GM23338 (cell line): ENCODE measurements at regions not wholly inside any gene's neighbourhood (a gene's known extent, or its start where the extent isn't known, plus 50 kb on each side); places are given as distances from the start of the nearest gene placed in this dataset.

Source experiments
- ATAC-seq: fragments of 200-7000 bp; cut with Tn5 transposase; 3 replicates; pipeline ENCODE4 v1.9.1; 2020
- DNase-seq: peaks from one replicate; pipeline ENCODE4 v3.0.0-alpha.2; 2015; ENCODE audit warnings: low spot score
- H2AFZ ChIP-seq: fragments of 200-600 bp; sonication (generic); 2 replicates; pipeline ENCODE4 v1.8.0; 2016; ENCODE audit warnings: antibody characterized with exemption, mild to moderate bottlenecking, moderate library complexity
- H3F3A ChIP-seq: fragments of 200-600 bp; sonication (generic); replicated peaks from 2 replicates; pipeline ENCODE4 v1.8.0; 2017; ENCODE audit warnings: antibody characterized with exemption, mixed run types, low read depth
- H3K27ac ChIP-seq: fragments of 200-600 bp; sonication (generic); 2 replicates; pipeline ENCODE4 v1.6.1; 2016; ENCODE audit warnings: low read depth
- H3K27me3 ChIP-seq: fragments of 200-600 bp; sonication (generic); 2 replicates; pipeline ENCODE4 v1.8.0; 2016; ENCODE audit warnings: mild to moderate bottlenecking, mixed run types, moderate library complexity; ENCODE audit not compliant: insufficient read depth
- H3K36me3 ChIP-seq: fragments of 200-600 bp; sonication (generic); 2 replicates; pipeline ENCODE4 v1.8.0; 2016; ENCODE audit warnings: mild to moderate bottlenecking; ENCODE audit not compliant: insufficient read depth
- H3K4me1 ChIP-seq: fragments of 200-600 bp; sonication (generic); 2 replicates; pipeline ENCODE4 v1.8.0; 2016; ENCODE audit warnings: mild to moderate bottlenecking, moderate library complexity; ENCODE audit not compliant: insufficient read depth
- H3K4me2 ChIP-seq: fragments of 200-600 bp; sonication (generic); 2 replicates; pipeline ENCODE4 v1.7.1; 2017; ENCODE audit warnings: mixed run types
- H3K4me3 ChIP-seq: fragments of 200-600 bp; sonication (generic); 2 replicates; pipeline ENCODE4 v1.6.1; 2016; ENCODE audit warnings: mixed run types
- H3K79me2 ChIP-seq: fragments of 200-600 bp; sonication (generic); replicated peaks from 2 replicates; pipeline ENCODE4 v1.8.0; 2017; ENCODE audit warnings: mild to moderate bottlenecking; ENCODE audit not compliant: insufficient read depth
- H3K9me2 ChIP-seq: fragments of 200-600 bp; sonication (generic); 2 replicates; pipeline ENCODE4 v1.8.0; 2017; ENCODE audit not compliant: insufficient read depth
- H4K20me1 ChIP-seq: fragments of 200-600 bp; sonication (generic); replicated peaks from 2 replicates; pipeline ENCODE4 v1.8.0; 2017; ENCODE audit warnings: mild to moderate bottlenecking; ENCODE audit not compliant: insufficient read depth
- H3K27ac Mint-ChIP-seq: 2 replicates; pipeline ENCODE4 v1.8.0; 2020; ENCODE audit warnings: inconsistent platforms, mild to moderate bottlenecking, moderate library complexity, mixed read lengths
- H3K27me3 Mint-ChIP-seq: 3 replicates; pipeline ENCODE4 v1.8.0; 2022; ENCODE audit warnings: low read depth, mild to moderate bottlenecking, moderate library complexity, mixed read lengths, inconsistent platforms; ENCODE audit not compliant: insufficient read depth, poor library complexity
- H3K36me3 Mint-ChIP-seq: 3 replicates; pipeline ENCODE4 v1.8.0; 2021; ENCODE audit warnings: low read depth, mild to moderate bottlenecking, inconsistent platforms, moderate library complexity, mixed read lengths
- H3K4me1 Mint-ChIP-seq: 3 replicates; pipeline ENCODE4 v1.8.0; 2020; ENCODE audit warnings: mild to moderate bottlenecking, inconsistent platforms, mixed read lengths
- H3K4me3 Mint-ChIP-seq: 3 replicates; pipeline ENCODE4 v1.8.0; 2021; ENCODE audit warnings: moderate library complexity, mild to moderate bottlenecking, inconsistent platforms, mixed read lengths
- H3K9me3 Mint-ChIP-seq: 3 replicates; pipeline ENCODE4 v1.8.0; 2020; ENCODE audit warnings: moderate library complexity, mild to moderate bottlenecking, inconsistent platforms, mixed read lengths
- CTCF ChIP-seq, 2 experiments: fragments of 200-600 bp in 1 of 2; sonication (generic) in 1 of 2; conservative IDR thresholded peaks; 2 replicates each; pipeline versions ENCODE4 v1.5.1 to v1.6.1; 2016 to 2017; ENCODE audit warnings: antibody characterized with exemption in 2 of 2, low read depth in 2 of 2, mild to moderate bottlenecking in 2 of 2, moderate library complexity in 1 of 2
- EZH2 ChIP-seq: fragments of 200-600 bp; sonication (generic); IDR thresholded peaks from one replicate; pipeline ENCODE4 v1.8.0; 2017; ENCODE audit warnings: antibody characterized with exemption, mild to moderate bottlenecking, low read depth; ENCODE audit not compliant: unreplicated experiment
- EZH2phosphoT487 ChIP-seq: fragments of 200-600 bp; sonication (generic); IDR thresholded peaks from one replicate; pipeline ENCODE4 v1.8.1; 2018; ENCODE audit warnings: antibody characterized with exemption; ENCODE audit not compliant: unreplicated experiment
- POLR2AphosphoS5 ChIP-seq: IDR thresholded peaks from 2 replicates; pipeline ENCODE4 v1.6.1; 2016; ENCODE audit warnings: antibody characterized with exemption, low read depth
- STAT1 ChIP-seq: IDR thresholded peaks from one replicate; pipeline ENCODE4 v1.6.1; 2016; ENCODE audit warnings: antibody characterized with exemption; ENCODE audit not compliant: unreplicated experiment
- ZNF331 ChIP-seq: fragments of 250-450 bp; sonication (Bioruptor Pico); IDR thresholded peaks from 2 replicates; pipeline ENCODE4 v1.5.0; 2020; ENCODE audit warnings: low read depth, mild to moderate bottlenecking, moderate library complexity

- DNase-seq (no peak), ATAC-seq (no peak)
- no peaks in the 10 kb centered on the region for H3K36me3 ChIP-seq
- peaks cover 13% of the 10 kb centered on the region; the same call in 1 of the 2 replicates for H3K9me2 ChIP-seq
- H3K4me3 Mint-ChIP-seq = no peak overlapping the region
- H3K4me3 ChIP-seq = no peak overlapping the region
- H3K4me2 ChIP-seq = no peak overlapping the region
- H3K4me1 ChIP-seq = no peaks in the 10 kb centered on the region
- no peaks in the 10 kb centered on the region for H3K79me2 ChIP-seq
- no peaks in the 10 kb centered on the region for H3K27me3 Mint-ChIP-seq
- H3K4me1 Mint-ChIP-seq = no peaks in the 10 kb centered on the region
- no peaks in the 10 kb centered on the region for H3K27me3 ChIP-seq
- no peak overlapping the region for H3K27ac ChIP-seq
- TF ChIP-seq POLR2AphosphoS5 = no peak
- TF ChIP-seq ZNF331 (CRISPR knock-in tag) = no peak
- no peak for TF ChIP-seq EZH2phosphoT487
- no peak for TF ChIP-seq CTCF (conservative IDR thresholded peaks at IDR 0.05; ENCODE audit: low read depth in 2 of 2)
- no peak for TF ChIP-seq STAT1
- TF ChIP-seq EZH2 = no peak
- H2AFZ ChIP-seq = peak overlapping the region; percentile 43; the same call in 1 of the 2 replicates
- no peak overlapping the region for H3K27ac Mint-ChIP-seq
- no peaks in the 10 kb centered on the region for H3K9me3 Mint-ChIP-seq
- H4K20me1 ChIP-seq = no peaks in the 10 kb centered on the region
- H3K36me3 Mint-ChIP-seq = no peaks in the 10 kb centered on the region
- no peaks in the 10 kb centered on the region for H3F3A ChIP-seq
These were observed 189.5 kb downstream of the IBTK start for GRCh38 chr6:82057846-82058554.

- H3K27ac Mint-ChIP-seq = no peak overlapping the region
- no peaks in the 10 kb centered on the region for H3K4me1 ChIP-seq
- H3K9me2 ChIP-seq = peaks cover 12% of the 10 kb centered on the region; the same call in 1 of the 2 replicates
- H3K36me3 Mint-ChIP-seq = no peaks in the 10 kb centered on the region
- H2AFZ ChIP-seq = no peak overlapping the region
- DNase-seq (no peak), ATAC-seq (no peak)
- no peaks in the 10 kb centered on the region for H3K27me3 ChIP-seq
- H3K79me2 ChIP-seq = no peaks in the 10 kb centered on the region
- H3K36me3 ChIP-seq = no peaks in the 10 kb centered on the region
- no peaks in the 10 kb centered on the region for H3F3A ChIP-seq
- H3K4me3 Mint-ChIP-seq = no peak overlapping the region
- H4K20me1 ChIP-seq = no peaks in the 10 kb centered on the region
- no peak for TF ChIP-seq ZNF331 (CRISPR knock-in tag)
- peak in 1 of 2 experiments; percentile 12; a peak in 1 of 4 replicates for TF ChIP-seq CTCF (conservative IDR thresholded peaks at IDR 0.05; ENCODE audit: low read depth in 2 of 2)
- H3K9me3 Mint-ChIP-seq = no peaks in the 10 kb centered on the region
- no peak overlapping the region for H3K4me2 ChIP-seq
- H3K4me3 ChIP-seq = no peak overlapping the region
- no peaks in the 10 kb centered on the region for H3K27me3 Mint-ChIP-seq
- H3K4me1 Mint-ChIP-seq = no peaks in the 10 kb centered on the region
- no peak overlapping the region for H3K27ac ChIP-seq
These were observed 191.0 kb downstream of the IBTK start for GRCh38 chr6:82056567-82056966.
